GM19455 (cell line): ENCODE measurements at regions not wholly inside any gene's neighbourhood (a gene's known extent, or its start where the extent isn't known, plus 50 kb on each side); places are given as distances from the start of the nearest gene placed in this dataset.

ENCODE experiments used
- ATAC-seq: cut with Tn5 transposase; IDR thresholded peaks from one replicate; pipeline ENCODE4 v1.9.1; 2021; ENCODE audit not compliant: unreplicated experiment

GRCh38 chr3:102206511-102207031 is 228.2 kb upstream of the ZPLD1 start:
- ATAC-seq: no peak

- no peak for ATAC-seq
Measured at GRCh38 chr3:102207151-102207571, 227.7 kb upstream of the ZPLD1 start.

GRCh38 chr3:102215166-102215565 is 219.6 kb upstream of the ZPLD1 start:
- ATAC-seq: no peak

GRCh38 chr3:102223132-102223531 is 211.7 kb upstream of the ZPLD1 start:
- no peak for ATAC-seq

- ATAC-seq: no peak
Measured at GRCh38 chr3:102224171-102224570, 210.6 kb upstream of the ZPLD1 start.

GRCh38 chr3:102225005-102225404 is 209.8 kb upstream of the ZPLD1 start:
- no peak for ATAC-seq

- no peak for ATAC-seq
Measured at GRCh38 chr3:102225407-102226132, 209.2 kb upstream of the ZPLD1 start.

- no peak for ATAC-seq
Measured at GRCh38 chr3:102226463-102226862, 208.4 kb upstream of the ZPLD1 start.

GRCh38 chr3:102229062-102229655 is 205.7 kb upstream of the ZPLD1 start:
- ATAC-seq: peak; percentile 69

GRCh38 chr3:102230057-102230456 is 204.8 kb upstream of the ZPLD1 start:
- no peak for ATAC-seq

GRCh38 chr3:102233881-102234280 is 200.9 kb upstream of the ZPLD1 start:
- peak; percentile 62 for ATAC-seq

GRCh38 chr3:102235679-102236078 is 199.1 kb upstream of the ZPLD1 start:
- no peak for ATAC-seq

GRCh38 chr3:102237181-102237580 is 197.6 kb upstream of the ZPLD1 start:
- ATAC-seq: no peak

GRCh38 chr3:102237838-102238237 is 197.0 kb upstream of the ZPLD1 start:
- no peak for ATAC-seq

GRCh38 chr3:102238362-102238761 is 196.5 kb upstream of the ZPLD1 start:
- ATAC-seq: no peak

- ATAC-seq: no peak
Measured at GRCh38 chr3:102240720-102241119, 194.1 kb upstream of the ZPLD1 start.

GRCh38 chr3:102248981-102249705 is 185.7 kb upstream of the ZPLD1 start:
- no peak for ATAC-seq

GRCh38 chr3:102255736-102256135 is 179.1 kb upstream of the ZPLD1 start:
- ATAC-seq: no peak

- ATAC-seq: peak; percentile 87
Measured at GRCh38 chr3:102258666-102259227, 176.1 kb upstream of the ZPLD1 start.

GRCh38 chr3:102259663-102260062 is 175.2 kb upstream of the ZPLD1 start:
- no peak for ATAC-seq

- no peak for ATAC-seq
Measured at GRCh38 chr3:102265720-102266119, 169.1 kb upstream of the ZPLD1 start.

- ATAC-seq: no peak
Measured at GRCh38 chr3:102269406-102269805, 165.4 kb upstream of the ZPLD1 start.
